Heart left ventricle (tissue), 16 donors: ENCODE measurements at regions not wholly inside any gene's neighbourhood (a gene's known extent, or its start where the extent isn't known, plus 50 kb on each side); places are given as distances from the start of the nearest gene placed in this dataset.

ENCODE experiments used
- ATAC-seq, 4 donors: fragments of 200-7000 bp; cut with Tn5 transposase; one replicate each; pipeline ENCODE4 v1.9.1; 2020 to 2022; ENCODE audit warnings: moderate library complexity in 4 of 4, mild to moderate bottlenecking in 3 of 4, moderate number of reproducible peaks in 1 of 4
- DNase-seq, 5 donors: peaks; one replicate each; pipeline ENCODE4 v3.0.0-alpha.2; 2020
- H3K27ac ChIP-seq, 12 donors: fragments of 200-600 bp; sonication (generic) in 4 of 12; one replicate each; pipeline versions ENCODE4 v1.5.0 to v1.8.0; 2016 to 2022; ENCODE audit warnings: mild to moderate bottlenecking in 2 of 12
- H3K27me3 ChIP-seq, 9 donors: fragments of 200-600 bp; sonication (generic) in 2 of 9; one replicate each; pipeline versions ENCODE4 v1.5.1 to v1.8.0; 2016 to 2022; ENCODE audit warnings: mild to moderate bottlenecking in 3 of 9
- H3K36me3 ChIP-seq, 9 donors: fragments of 200-600 bp; sonication (generic) in 2 of 9; one replicate each; pipeline versions ENCODE4 v1.5.0 to v1.8.0; 2018 to 2022; ENCODE audit warnings: mild to moderate bottlenecking in 2 of 9
- H3K4me1 ChIP-seq, 12 donors: fragments of 200-600 bp; sonication (generic) in 4 of 12; one replicate each; pipeline versions ENCODE4 v1.5.0 to v1.8.0; 2016 to 2022; ENCODE audit warnings: mild to moderate bottlenecking in 3 of 12
- H3K4me3 ChIP-seq, 12 donors: fragments of 200-600 bp; sonication (generic) in 4 of 12; one replicate each; pipeline versions ENCODE4 v1.5.0 to v1.8.0; 2017 to 2022; ENCODE audit warnings: mild to moderate bottlenecking in 9 of 12, moderate library complexity in 4 of 12
- H3K9me3 ChIP-seq, 12 donors: fragments of 200-600 bp; sonication (generic) in 4 of 12; one replicate each; pipeline versions ENCODE4 v1.5.0 to v1.8.0; 2016 to 2022; ENCODE audit warnings: mild to moderate bottlenecking in 1 of 12
- CTCF ChIP-seq, 12 donors: fragments of 200-600 bp; sonication (generic) in 4 of 12; IDR thresholded peaks; one replicate each; pipeline versions ENCODE4 v1.5.0 to v1.8.0; 2018 to 2022; ENCODE audit warnings: antibody characterized with exemption in 12 of 12, mild to moderate bottlenecking in 5 of 12
- POLR2A ChIP-seq, 2 donors: fragments of 450-650 bp; IDR thresholded peaks; one replicate each; pipeline ENCODE4 v1.6.1; 2017; ENCODE audit warnings: antibody characterized with exemption in 2 of 2, mild to moderate bottlenecking in 2 of 2, moderate library complexity in 2 of 2
- WGBS, 4 donors: extraction: QIAGEN DNeasy Blood & Tissue Kit in 2 of 4; methylation state at CpG; one replicate each; pipeline versions ENCODE4 v1.1.5 to v1.1.7; 2013 to 2018; 5-methylcytosine and 5-hydroxymethylcytosine counted together
- intact Hi-C, 10 donors: fragments of 100-400 bp; cut with DNase I; formaldehyde crosslinking; loops; one replicate each; pipeline versions ENCODE4 v1.11.1 to v1.14.2; 2022
- donor health status: ischemic (EF 13 %, LVEDD 7.1; RV severe dilation, severe dysfunction).
- donor health status: healthy with polysubstance abuse.
- donor health status: DM: no; HTN: yes; CAD: no.
- donor health status: DM: no; HTN: no; CAD: no.
- donor health status: ischemic (EF 25% LVEDD 6.9; RV normal size, moderate dysfunction).
- donor health status: ischemic (EF 25% LVEDD 5.7; RV mildly dilated, moderate dysfunction).
- donor health status: healthy.
- donor health status: DM: yes; HTN: yes; CAD: no.
- donor health status: ischemic (EF 35%, LVEDD 5.7; RV mildly dilated, moderate dysfunction).
- donor health status: nonischemic (EF 11% LVEDD 7.7; RV severe dilation, severe dysfunction).
- donor health status: DM: yes; HTN: yes; CAD: no.
- donor health status: PGD.
- donor health status: ischemic (EF 29% LVEDD 5.4; RV normal size, mild dysfunction).
- donor health status: nonischemic (EF 23%, LVEDD 6.1; RV moderate dilation, normal function).

GRCh38 chr7:32299133-32299702, 191.0 kb downstream of the LSM5 start:
- DNase-seq, result peak; percentile 72 to 86 (median 79)
- 21 to 26% (median 24%) methylated on average over 16 to 17 of the region's 17 CpGs for WGBS, 4 donors
- peaks cover 2 to 54% (median 32%) of the 10 kb centered on the region in 9 donors for H3K27me3 ChIP-seq

GRCh38 chr7:32298408-32299132, 191.6 kb downstream of the LSM5 start:
- peaks cover 2 to 52% (median 32%) of the 10 kb centered on the region in 9 donors for H3K27me3 ChIP-seq
- TF ChIP-seq POLR2A (IDR thresholded peaks at IDR 0.05) (no peak), CTCF (IDR thresholded peaks at IDR 0.05) (peak in 1 of 12 donors; percentile 6)
- H3K4me1 ChIP-seq, result peaks cover 0 to 18% (median 0%) of the 10 kb centered on the region in 12 donors
- ATAC-seq, result peak; percentile 33 to 72 (median 52)
- no peaks in the 10 kb centered on the region for H3K9me3 ChIP-seq
- DNase-seq, result peak in 3 of 5 donors; percentile 10 to 66 (median 29)
- WGBS, 4 donors, result 0 to 1% (median 1%) methylated on average over 6 to 80 of the region's 80 CpGs
- peak overlapping the region; percentile 33 to 69 (median 59) for H3K4me3 ChIP-seq
- intact Hi-C loops, result no loop called here
- H3K36me3 ChIP-seq, result no peaks in the 10 kb centered on the region
- H3K27ac ChIP-seq, result peak overlapping the region; percentile 2 to 79 (median 68)

More at GRCh38 chr7:32299133-32299702, 191.0 kb downstream of the LSM5 start:
- no peaks in the 10 kb centered on the region for H3K9me3 ChIP-seq
- peak; percentile 19 to 80 (median 68) for ATAC-seq
- TF ChIP-seq CTCF (IDR thresholded peaks at IDR 0.05) (no peak), POLR2A (IDR thresholded peaks at IDR 0.05) (no peak)
- peaks cover 0 to 18% (median 0%) of the 10 kb centered on the region in 12 donors for H3K4me1 ChIP-seq
- H3K36me3 ChIP-seq, result no peaks in the 10 kb centered on the region
- H3K4me3 ChIP-seq, result peak overlapping the region; percentile 33 to 69 (median 59)
- intact Hi-C loops, result no loop called here
- peak overlapping the region; percentile 2 to 79 (median 68) for H3K27ac ChIP-seq

GRCh38 chr7:32293833-32294232, 196.3 kb downstream of the LSM5 start:
- Histone ChIP-seq H3K4me1 (peaks cover 0 to 20% (median 10%) of the 10 kb centered on the region in 12 donors), H3K27me3 (peaks cover 2 to 20% (median 8%) of the 10 kb centered on the region in 9 donors), H3K9me3 (no peaks in the 10 kb centered on the region), H3K36me3 (no peaks in the 10 kb centered on the region), H3K4me3 (no peak overlapping the region), H3K27ac (no peak overlapping the region)
- 44 to 81% (median 53%) methylated on average over 4 to 5 of the region's 5 CpGs for WGBS, 4 donors
- intact Hi-C loops, result no loop called here
- peak in 1 of 5 donors; percentile 20 for DNase-seq
- ATAC-seq, result no peak
- TF ChIP-seq CTCF (IDR thresholded peaks at IDR 0.05) (no peak), POLR2A (IDR thresholded peaks at IDR 0.05) (no peak)
